Kidney (tissue), 13 donors: ENCODE measurements at regions not wholly inside any gene's neighbourhood (a gene's known extent, or its start where the extent isn't known, plus 50 kb on each side); places are given as distances from the start of the nearest gene placed in this dataset.

Experiments
- DNase-seq, 5 donors: peaks; one replicate each; pipeline ENCODE4 v3.0.0-alpha.2; 2013 to 2020
- FAIRE-seq: peaks from 2 replicates; lab custom pipeline; 2012; peaks lifted over from hg19 to GRCh38; lab: Jason Lieb, UNC
- H3K27ac ChIP-seq, 2 donors: one replicate each; pipeline ENCODE4 v1.7.0; 2013; ENCODE audit warnings: low read depth in 2 of 2, low read length in 2 of 2, inconsistent platforms in 1 of 2
- H3K27me3 ChIP-seq: one replicate; pipeline ENCODE4 v1.7.1; 2013; ENCODE audit warnings: low read length, inconsistent platforms; ENCODE audit not compliant: control insufficient read depth, insufficient read depth
- H3K36me3 ChIP-seq, 3 donors: one replicate each; pipeline versions ENCODE4 v1.7.0 to v1.7.1; 2013; ENCODE audit warnings: low read length in 3 of 3, control low read depth in 1 of 3, inconsistent platforms in 1 of 3; ENCODE audit not compliant: insufficient read depth in 3 of 3, control insufficient read depth in 2 of 3
- H3K4me1 ChIP-seq, 3 donors: one replicate each; pipeline versions ENCODE4 v1.7.0 to v1.7.1; 2013; ENCODE audit warnings: low read length in 3 of 3, inconsistent platforms in 1 of 3, low read depth in 1 of 3; ENCODE audit not compliant: control insufficient read depth in 2 of 3, insufficient read depth in 2 of 3
- H3K4me3 ChIP-seq, 3 donors: one replicate each; pipeline versions ENCODE4 v1.7.0 to v1.8.1; 2013; ENCODE audit warnings: low read length in 3 of 3, control low read depth in 1 of 3, inconsistent platforms in 1 of 3
- H3K9ac ChIP-seq, 3 donors: one replicate each; pipeline versions ENCODE4 v1.7.0 to v1.7.1; 2013; ENCODE audit warnings: low read length in 3 of 3, control low read depth in 1 of 3, inconsistent platforms in 1 of 3
- H3K9me3 ChIP-seq, 3 donors: one replicate each; pipeline versions ENCODE4 v1.7.0 to v1.7.1; 2013; ENCODE audit warnings: low read length in 3 of 3, control low read depth in 1 of 3, inconsistent platforms in 1 of 3; ENCODE audit not compliant: control insufficient read depth in 2 of 3, insufficient read depth in 1 of 3
- CTCF ChIP-seq: IDR thresholded peaks from 3 replicates; pipeline ENCODE4 v1.5.1; 2012; ENCODE audit warnings: mild to moderate bottlenecking, moderate library complexity, borderline replicate concordance; ENCODE audit not compliant: insufficient read depth; ENCODE audit errors: extremely low read depth
- intact Hi-C: fragments of 100-400 bp; cut with DNase I; formaldehyde crosslinking; loops from one replicate; pipeline ENCODE4 v1.11.1; 2022
- donor health status: control.
- donor health status: control.
- donor health status: control.
- donor health status: control.
- donor health status: control.
- donor health status: DM: yes; HTN: yes; CAD: no.
- donor health status: Normal renal cell carcinoma (clear cell type).

GRCh38 chr20:19021406-19022117 is 190.9 kb upstream of the SLC24A3 start:
- FAIRE-seq = no peak
- H3K4me1 ChIP-seq = no peaks in the 10 kb centered on the region
- TF ChIP-seq CTCF = no peak
- H3K9ac ChIP-seq = no peak overlapping the region
- intact Hi-C loops = no loop called here
- H3K4me3 ChIP-seq = no peak overlapping the region
- H3K27ac ChIP-seq = no peak overlapping the region
- H3K27me3 ChIP-seq = no peaks in the 10 kb centered on the region
- no peaks in the 10 kb centered on the region for H3K9me3 ChIP-seq
- no peaks in the 10 kb centered on the region for H3K36me3 ChIP-seq
- no peak for DNase-seq

- H3K27me3 ChIP-seq = no peaks in the 10 kb centered on the region
- H3K9me3 ChIP-seq = no peaks in the 10 kb centered on the region
- no peaks in the 10 kb centered on the region for H3K4me1 ChIP-seq
- no peak overlapping the region for H3K27ac ChIP-seq
- intact Hi-C loops = no loop called here
- no peaks in the 10 kb centered on the region for H3K36me3 ChIP-seq
- DNase-seq = no peak
- no peak for TF ChIP-seq CTCF
- no peak overlapping the region for H3K9ac ChIP-seq
- FAIRE-seq = no peak
- no peak overlapping the region for H3K4me3 ChIP-seq
Observed at GRCh38 chr20:19022118-19022575, 190.3 kb upstream of the SLC24A3 start.

- no peak for TF ChIP-seq CTCF
- H3K4me3 ChIP-seq = no peak overlapping the region
- no peaks in the 10 kb centered on the region for H3K4me1 ChIP-seq
- no peak overlapping the region for H3K27ac ChIP-seq
- no peaks in the 10 kb centered on the region for H3K9me3 ChIP-seq
- no peaks in the 10 kb centered on the region for H3K36me3 ChIP-seq
- H3K27me3 ChIP-seq = no peaks in the 10 kb centered on the region
- DNase-seq (no peak), FAIRE-seq (no peak)
- intact Hi-C loops = no loop called here
- no peak overlapping the region for H3K9ac ChIP-seq
Observed at GRCh38 chr20:19022791-19023448, 189.5 kb upstream of the SLC24A3 start.
